ENCODE measurements at regions not wholly inside any gene's neighbourhood (a gene's known extent, or its start where the extent isn't known, plus 50 kb on each side); places are given as distances from the start of the nearest gene placed in this dataset.

DNA sequence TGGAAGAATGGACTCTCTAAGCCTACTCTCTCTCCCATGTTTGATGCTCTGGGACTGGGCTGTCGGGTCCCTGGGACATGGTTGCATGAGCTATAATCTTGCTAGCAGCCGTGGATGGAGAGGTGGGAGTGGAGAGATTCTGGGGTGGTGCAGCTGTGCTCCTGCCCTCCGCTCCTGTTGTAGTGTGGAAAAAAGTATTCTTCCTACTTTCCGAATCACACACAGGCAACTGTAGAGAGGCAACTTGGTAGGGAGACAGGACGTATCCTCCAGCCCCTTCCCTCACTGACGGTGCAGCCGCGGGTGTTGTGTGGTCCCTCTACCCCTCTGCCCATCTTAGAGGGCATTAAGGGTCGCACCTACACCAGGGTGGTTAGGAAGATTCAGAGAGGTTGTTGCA lies 281.4 kb upstream of the TLE3 start:
- no peak for TF ChIP-seq SIN3A (conservative IDR thresholded peaks at IDR 0.05 in 1 of 2, IDR thresholded peaks at IDR 0.05 in 1 of 2; ENCODE audit: low read depth in 1 of 2, low read length in 2 of 2)
- no peak for TF ChIP-seq ZNF274 (IDR thresholded peaks at IDR 0.05; ENCODE audit: borderline replicate concordance, extremely low read depth, low read length)
- TF ChIP-seq POLR2A (IDR thresholded peaks at IDR 0.05; ENCODE audit: control extremely low read depth in 1 of 2, low read depth in 2 of 2, low read length in 2 of 2) = no peak
- TF ChIP-seq CTCF (IDR thresholded peaks at IDR 0.05; ENCODE audit: control extremely low read depth in 1 of 3, insufficient read depth in 1 of 3, low read depth in 1 of 3, low read length in 3 of 3) = no peak

All from H1 (cell line).